HepG2 (cell line): ENCODE measurements at regions not wholly inside any gene's neighbourhood (a gene's known extent, or its start where the extent isn't known, plus 50 kb on each side); places are given as distances from the start of the nearest gene placed in this dataset.

Experiments used
- ATAC-seq: fragments of 200-7000 bp; cut with Tn5 transposase; 3 replicates; pipeline ENCODE4 v1.9.1; 2020; ENCODE audit warnings: mild to moderate bottlenecking, moderate library complexity
- BruUV-seq: library from RNA; stranded (reverse); fragments of 400-500 nt; replicated peaks from 2 replicates; lab custom pipeline; 2021; lab: Mats Ljungman, UMichigan
- CTCF ChIA-PET: fragments of 300-600 bp; formaldehyde crosslinking; extraction: SDS; loops from one replicate; lab custom pipeline; 2021; ENCODE audit warnings: low total read pairs, inconsistent platforms, low intra/inter-chr PET ratio; lab: Yijun Ruan, JAX
- POLR2A ChIA-PET: fragments of 350-600 bp; sonication (Branson Sonifier 250); formaldehyde crosslinking; loops from one replicate; lab custom pipeline; 2020; ENCODE audit warnings: antibody characterized with exemption, inconsistent platforms; lab: Yijun Ruan, JAX
- DNase-seq: peaks from one replicate; pipeline ENCODE4 v3.0.0-alpha.2; 2015; ENCODE audit warnings: low spot score
- FAIRE-seq: peaks from 3 replicates; lab custom pipeline; 2011; peaks lifted over from hg19 to GRCh38; lab: Jason Lieb, UNC
- H2AFZ ChIP-seq: one replicate; pipeline ENCODE4 v1.6.1; 2011; ENCODE audit warnings: low read length, inconsistent platforms
- H3K27ac ChIP-seq: fragments of 300-600 bp; 3 replicates; pipeline ENCODE4 v1.8.0; 2011; ENCODE audit warnings: mixed run types, mild to moderate bottlenecking, mixed read lengths, low read length, inconsistent platforms; ENCODE audit not compliant: insufficient read depth; ENCODE audit errors: extremely low read length
- H3K27me3 ChIP-seq, 2 experiments: fragments of 200-600 bp in 1 of 2; 2 replicates in 1 of 2; 3 replicates in 1 of 2; pipeline versions ENCODE4 v1.6.0 to v1.8.0; 2011; ENCODE audit warnings: low read length in 2 of 2, mild to moderate bottlenecking in 2 of 2, moderate library complexity in 2 of 2, inconsistent platforms in 1 of 2; ENCODE audit not compliant: insufficient read depth in 2 of 2, control insufficient read depth in 1 of 2
- H3K36me3 ChIP-seq, 2 experiments: fragments of 200-600 bp in 1 of 2; replicated peaks in 1 of 2; 2 replicates in 1 of 2; 3 replicates in 1 of 2; pipeline versions ENCODE4 v1.5.1 to v1.8.0; 2011; ENCODE audit warnings: low read length in 2 of 2, inconsistent platforms in 1 of 2; ENCODE audit not compliant: insufficient read depth in 2 of 2, control insufficient read depth in 1 of 2
- H3K4me1 ChIP-seq: 2 replicates; pipeline ENCODE4 v1.5.1; 2012; ENCODE audit warnings: low read length, inconsistent platforms; ENCODE audit not compliant: insufficient read depth
- H3K4me2 ChIP-seq: 2 replicates; pipeline ENCODE4 v1.6.0; 2011; ENCODE audit warnings: low read depth, low read length, inconsistent platforms
- H3K4me3 ChIP-seq, 3 experiments: fragments of 200-600 bp in 1 of 3; sonication (generic), shearing (Covaris generic) in 1 of 3; replicated peaks in 1 of 3; 2 replicates each; pipeline ENCODE4 v1.5.1; 2011 to 2016; ENCODE audit warnings: low read length in 3 of 3, inconsistent platforms in 2 of 3, low read depth in 2 of 3, mild to moderate bottlenecking in 2 of 3, control low read depth in 1 of 3, mixed read lengths in 1 of 3; ENCODE audit not compliant: insufficient read depth in 1 of 3
- H3K79me2 ChIP-seq: one replicate; pipeline ENCODE4 v1.6.1; 2011; ENCODE audit warnings: low read length, inconsistent platforms; ENCODE audit not compliant: insufficient read depth
- H3K9ac ChIP-seq: 2 replicates; pipeline ENCODE4 v1.6.0; 2011; ENCODE audit warnings: mild to moderate bottlenecking, low read depth, low read length, inconsistent platforms; ENCODE audit not compliant: insufficient read depth
- H3K9me3 ChIP-seq: 2 replicates; pipeline ENCODE4 v1.5.1; 2012; ENCODE audit warnings: mild to moderate bottlenecking, low read length
- H4K20me1 ChIP-seq: 2 replicates; pipeline ENCODE4 v1.6.0; 2011; ENCODE audit warnings: inconsistent platforms, mild to moderate bottlenecking, low read length, moderate library complexity; ENCODE audit not compliant: insufficient read depth
- CHCHD3 ChIP-seq: sonication (generic); formaldehyde crosslinking; IDR thresholded peaks from 2 replicates; pipeline ENCODE4 v1.8.0; 2022; ENCODE audit warnings: mild to moderate bottlenecking, missing genetic modification reagents, moderate library complexity
- FOXK2 ChIP-seq: fragments of 450-650 bp; IDR thresholded peaks from 2 replicates; pipeline ENCODE4 v1.6.1; 2016
- SMARCC2 ChIP-seq: fragments of 450-650 bp; IDR thresholded peaks from 2 replicates; pipeline ENCODE4 v1.6.1; 2017; ENCODE audit warnings: antibody characterized with exemption, mild to moderate bottlenecking
- ZNF703 ChIP-seq: sonication (generic); formaldehyde crosslinking; IDR thresholded peaks from 2 replicates; pipeline ENCODE4 v1.5.1; 2020; ENCODE audit warnings: missing genetic modification reagents, mild to moderate bottlenecking, moderate library complexity, borderline replicate concordance
- WGBS: methylation state at CpG from one replicate; pipeline ENCODE4 v1.1.6; 2017; ENCODE audit warnings: low lambda C conversion rate; 5-methylcytosine and 5-hydroxymethylcytosine counted together
- in situ Hi-C: cut with HindIII; loops from 2 replicates; pipeline ENCODE4 v1.10.0; 2017; ENCODE audit warnings: low pct_unique_long_range_greater_than_20kb; ENCODE audit not compliant: extremely low pct_ligation_motif_present
- intact Hi-C: fragments of 100-400 bp; cut with micrococcal nuclease; formaldehyde crosslinking; loops from one replicate; pipeline ENCODE4 v1.10.0; 2022; ENCODE audit not compliant: unreplicated experiment
- TF ChIP-seq, protein P1 (sequence below): sonication (generic); formaldehyde crosslinking; IDR thresholded peaks from 2 replicates; pipeline ENCODE4 v1.4.0; 2020; ENCODE audit warnings: low read depth, missing genetic modification reagents
- TF ChIP-seq, protein P2 (sequence below): sonication (generic); formaldehyde crosslinking; IDR thresholded peaks from 2 replicates; pipeline ENCODE4 v1.5.0; 2020; ENCODE audit warnings: mild to moderate bottlenecking, missing genetic modification reagents
- TF ChIP-seq, protein P3 (sequence below): sonication (generic); formaldehyde crosslinking; IDR thresholded peaks from 2 replicates; pipeline ENCODE4 v1.5.0; 2020; ENCODE audit warnings: missing genetic modification reagents

DNA sequence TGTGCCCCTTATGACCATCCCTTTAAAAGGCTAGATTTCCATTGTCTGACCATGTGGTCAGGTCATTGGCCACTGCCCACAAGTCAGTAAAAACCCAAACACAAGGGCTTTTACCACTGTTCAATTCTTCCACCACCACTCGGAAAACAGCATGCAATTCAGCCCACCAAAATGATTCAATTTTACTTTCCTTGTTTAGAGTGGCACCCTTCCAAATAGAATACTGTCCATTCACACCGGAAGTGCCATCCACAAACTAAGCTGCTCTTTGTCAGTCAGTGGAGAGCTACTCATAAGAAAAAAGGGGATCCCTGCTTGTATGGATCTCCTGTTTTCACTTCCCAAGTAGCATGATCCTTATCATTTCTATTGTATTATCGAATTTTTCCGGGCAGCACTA, 350.7 kb upstream of the MBL2 start (continued):
- TF ChIP-seq, protein P1, sequence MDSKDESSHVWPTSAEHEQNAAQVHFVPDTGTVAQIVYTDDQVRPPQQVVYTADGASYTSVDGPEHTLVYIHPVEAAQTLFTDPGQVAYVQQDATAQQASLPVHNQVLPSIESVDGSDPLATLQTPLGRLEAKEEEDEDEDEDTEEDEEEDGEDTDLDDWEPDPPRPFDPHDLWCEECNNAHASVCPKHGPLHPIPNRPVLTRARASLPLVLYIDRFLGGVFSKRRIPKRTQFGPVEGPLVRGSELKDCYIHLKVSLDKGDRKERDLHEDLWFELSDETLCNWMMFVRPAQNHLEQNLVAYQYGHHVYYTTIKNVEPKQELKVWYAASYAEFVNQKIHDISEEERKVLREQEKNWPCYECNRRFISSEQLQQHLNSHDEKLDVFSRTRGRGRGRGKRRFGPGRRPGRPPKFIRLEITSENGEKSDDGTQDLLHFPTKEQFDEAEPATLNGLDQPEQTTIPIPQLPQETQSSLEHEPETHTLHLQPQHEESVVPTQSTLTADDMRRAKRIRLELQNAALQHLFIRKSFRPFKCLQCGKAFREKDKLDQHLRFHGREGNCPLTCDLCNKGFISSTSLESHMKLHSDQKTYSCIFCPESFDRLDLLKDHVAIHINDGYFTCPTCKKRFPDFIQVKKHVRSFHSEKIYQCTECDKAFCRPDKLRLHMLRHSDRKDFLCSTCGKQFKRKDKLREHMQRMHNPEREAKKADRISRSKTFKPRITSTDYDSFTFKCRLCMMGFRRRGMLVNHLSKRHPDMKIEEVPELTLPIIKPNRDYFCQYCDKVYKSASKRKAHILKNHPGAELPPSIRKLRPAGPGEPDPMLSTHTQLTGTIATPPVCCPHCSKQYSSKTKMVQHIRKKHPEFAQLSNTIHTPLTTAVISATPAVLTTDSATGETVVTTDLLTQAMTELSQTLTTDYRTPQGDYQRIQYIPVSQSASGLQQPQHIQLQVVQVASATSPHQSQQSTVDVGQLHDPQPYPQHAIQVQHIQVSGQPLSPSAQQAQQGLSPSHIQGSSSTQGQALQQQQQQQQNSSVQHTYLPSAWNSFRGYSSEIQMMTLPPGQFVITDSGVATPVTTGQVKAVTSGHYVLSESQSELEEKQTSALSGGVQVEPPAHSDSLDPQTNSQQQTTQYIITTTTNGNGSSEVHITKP (CRISPR knock-in tag): no peak
- TF ChIP-seq FOXK2: no peak

DNA sequence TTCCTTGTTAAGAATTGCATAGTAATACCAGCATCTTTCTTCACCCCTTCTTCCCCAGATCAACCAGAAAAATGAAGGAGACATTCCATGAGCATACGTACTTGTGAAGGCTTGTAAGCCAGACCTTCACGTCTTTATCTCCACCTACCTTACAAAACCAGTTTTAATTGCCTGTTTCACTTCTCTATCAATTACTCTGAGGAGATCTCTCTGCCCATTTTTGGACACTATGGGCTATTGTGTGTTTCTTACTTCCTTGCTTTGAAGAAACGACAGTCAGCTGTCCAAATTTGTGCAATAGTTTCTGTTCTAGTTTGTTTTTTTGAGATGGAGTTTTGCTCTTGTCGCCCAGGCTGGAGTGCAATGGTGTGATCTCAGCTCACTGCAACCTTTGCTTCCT, 349.7 kb upstream of the MBL2 start:
- Histone ChIP-seq H3K4me3 (no peak overlapping the region), H3K4me1 (no peaks in the 10 kb centered on the region), H3K9ac (no peak overlapping the region), H3K79me2 (no peaks in the 10 kb centered on the region), H3K27me3 (no peaks in the 10 kb centered on the region), H3K36me3 (no peaks in the 10 kb centered on the region), H2AFZ (no peak overlapping the region), H3K27ac (no peak overlapping the region), H3K4me2 (no peak overlapping the region), H3K9me3 (no peaks in the 10 kb centered on the region), H4K20me1 (no peaks in the 10 kb centered on the region)
- CTCF ChIA-PET: no interaction called here
- POLR2A ChIA-PET: no interaction called here
- intact Hi-C loops (no loop called here), in situ Hi-C loops (no loop called here)
- TF ChIP-seq, protein P2, sequence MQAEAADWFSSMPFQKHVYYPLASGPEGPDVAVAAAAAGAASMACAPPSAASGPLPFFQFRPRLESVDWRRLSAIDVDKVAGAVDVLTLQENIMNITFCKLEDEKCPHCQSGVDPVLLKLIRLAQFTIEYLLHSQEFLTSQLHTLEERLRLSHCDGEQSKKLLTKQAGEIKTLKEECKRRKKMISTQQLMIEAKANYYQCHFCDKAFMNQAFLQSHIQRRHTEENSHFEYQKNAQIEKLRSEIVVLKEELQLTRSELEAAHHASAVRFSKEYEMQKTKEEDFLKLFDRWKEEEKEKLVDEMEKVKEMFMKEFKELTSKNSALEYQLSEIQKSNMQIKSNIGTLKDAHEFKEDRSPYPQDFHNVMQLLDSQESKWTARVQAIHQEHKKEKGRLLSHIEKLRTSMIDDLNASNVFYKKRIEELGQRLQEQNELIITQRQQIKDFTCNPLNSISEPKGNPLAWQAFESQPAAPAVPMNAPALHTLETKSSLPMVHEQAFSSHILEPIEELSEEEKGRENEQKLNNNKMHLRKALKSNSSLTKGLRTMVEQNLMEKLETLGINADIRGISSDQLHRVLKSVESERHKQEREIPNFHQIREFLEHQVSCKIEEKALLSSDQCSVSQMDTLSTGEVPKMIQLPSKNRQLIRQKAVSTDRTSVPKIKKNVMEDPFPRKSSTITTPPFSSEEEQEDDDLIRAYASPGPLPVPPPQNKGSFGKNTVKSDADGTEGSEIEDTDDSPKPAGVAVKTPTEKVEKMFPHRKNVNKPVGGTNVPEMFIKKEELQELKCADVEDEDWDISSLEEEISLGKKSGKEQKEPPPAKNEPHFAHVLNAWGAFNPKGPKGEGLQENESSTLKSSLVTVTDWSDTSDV: no peak
- TF ChIP-seq CHCHD3 (CRISPR knock-in tag) (no peak), SMARCC2 (no peak), ZNF703 (CRISPR knock-in tag) (no peak)
- TF ChIP-seq, protein P3, sequence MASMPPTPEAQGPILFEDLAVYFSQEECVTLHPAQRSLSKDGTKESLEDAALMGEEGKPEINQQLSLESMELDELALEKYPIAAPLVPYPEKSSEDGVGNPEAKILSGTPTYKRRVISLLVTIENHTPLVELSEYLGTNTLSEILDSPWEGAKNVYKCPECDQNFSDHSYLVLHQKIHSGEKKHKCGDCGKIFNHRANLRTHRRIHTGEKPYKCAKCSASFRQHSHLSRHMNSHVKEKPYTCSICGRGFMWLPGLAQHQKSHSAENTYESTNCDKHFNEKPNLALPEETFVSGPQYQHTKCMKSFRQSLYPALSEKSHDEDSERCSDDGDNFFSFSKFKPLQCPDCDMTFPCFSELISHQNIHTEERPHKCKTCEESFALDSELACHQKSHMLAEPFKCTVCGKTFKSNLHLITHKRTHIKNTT: no peak
- FAIRE-seq (no peak), ATAC-seq (no peak), DNase-seq (no peak)
- WGBS: 23% methylated on average over 4 of the region's 4 CpGs
- BruUV-seq: no TSS peak
